GM19438 (cell line): ENCODE measurements at regions not wholly inside any gene's neighbourhood (a gene's known extent, or its start where the extent isn't known, plus 50 kb on each side); places are given as distances from the start of the nearest gene placed in this dataset.
"Not testable (repeated sequence)": the region's sequence is repeated elsewhere in the genome, so short reads cannot be mapped to it uniquely, and the experiment has no call there.

ENCODE experiments used
- ATAC-seq: cut with Tn5 transposase; IDR thresholded peaks from one replicate; pipeline ENCODE4 v1.9.1; 2021; ENCODE audit warnings: low read depth; ENCODE audit not compliant: unreplicated experiment

GRCh38 chr1:102181341-102181740, 184.6 kb upstream of the OLFM3 start:
- no peak for ATAC-seq

- no peak for ATAC-seq
Measured at GRCh38 chr1:102178480-102178879, 181.8 kb upstream of the OLFM3 start.

- ATAC-seq = peak; percentile 83
Measured at GRCh38 chr1:102174259-102174863, 177.6 kb upstream of the OLFM3 start.

- no peak for ATAC-seq
Measured at GRCh38 chr1:102172200-102172599, 175.5 kb upstream of the OLFM3 start.

GRCh38 chr1:102163799-102164198, 167.1 kb upstream of the OLFM3 start:
- no peak for ATAC-seq

GRCh38 chr1:102151242-102151641, 154.5 kb upstream of the OLFM3 start:
- ATAC-seq = no peak

- no peak for ATAC-seq
Measured at GRCh38 chr1:102120910-102121309, 124.2 kb upstream of the OLFM3 start.

- ATAC-seq = no peak
Measured at GRCh38 chr1:102118150-102118549, 121.4 kb upstream of the OLFM3 start.

- no peak for ATAC-seq
Measured at GRCh38 chr1:102110586-102110985, 113.9 kb upstream of the OLFM3 start.

- ATAC-seq = not testable (repeated sequence)
Measured at GRCh38 chr1:102109493-102109892, 112.8 kb upstream of the OLFM3 start.

GRCh38 chr1:102107441-102107840, 110.7 kb upstream of the OLFM3 start:
- no peak for ATAC-seq

- ATAC-seq = no peak
Measured at GRCh38 chr1:102105931-102106550, 109.3 kb upstream of the OLFM3 start.

GRCh38 chr1:102103646-102104045, 106.9 kb upstream of the OLFM3 start:
- ATAC-seq = no peak

- ATAC-seq = no peak
Measured at GRCh38 chr1:102102276-102102780, 105.6 kb upstream of the OLFM3 start.

- ATAC-seq = no peak
Measured at GRCh38 chr1:102100666-102101065, 103.9 kb upstream of the OLFM3 start.

- ATAC-seq = no peak
Measured at GRCh38 chr1:102099916-102100315, 103.2 kb upstream of the OLFM3 start.

- ATAC-seq = no peak
Measured at GRCh38 chr1:102098536-102098935, 101.8 kb upstream of the OLFM3 start.

GRCh38 chr1:102098081-102098480, 101.4 kb upstream of the OLFM3 start:
- ATAC-seq = no peak

- no peak for ATAC-seq
Measured at GRCh38 chr1:102097451-102097850, 100.7 kb upstream of the OLFM3 start.

- ATAC-seq = no peak
Measured at GRCh38 chr1:102096162-102096561, 99.4 kb upstream of the OLFM3 start.

GRCh38 chr1:102089791-102090190, 93.1 kb upstream of the OLFM3 start:
- no peak for ATAC-seq

- ATAC-seq = no peak
Measured at GRCh38 chr1:102085896-102086295, 89.2 kb upstream of the OLFM3 start.
